ENCODE measurements at regions not wholly inside any gene's neighbourhood (a gene's known extent, or its start where the extent isn't known, plus 50 kb on each side); places are given as distances from the start of the nearest gene placed in this dataset.

GRCh38 chr22:33984211-33984610 lies 63.9 kb upstream of the LARGE1 start:
- POLR2A ChIA-PET: no interaction called here
- ATAC-seq (ENCODE audit: poor library complexity): no peak
- no peak for DNase-seq
- no peak overlapping the region for H3K4me3 Mint-ChIP-seq
- TF ChIP-seq CTCF (IDR thresholded peaks at IDR 0.05): no peak
- Histone ChIP-seq H3K27ac (ENCODE audit: low read depth in 1 of 2, low read length in 2 of 2) (no peak overlapping the region), H3K9me3 (ENCODE audit: control insufficient read depth in 1 of 2, insufficient read depth in 1 of 2, low read length in 2 of 2) (peaks cover 0 to 4% of the 10 kb centered on the region in 2 experiments), H3K27me3 (ENCODE audit: control insufficient read depth in 1 of 2, insufficient read depth in 2 of 2, low read length in 2 of 2) (no peaks in the 10 kb centered on the region), H3K4me1 (ENCODE audit: insufficient read depth, low read length) (no peaks in the 10 kb centered on the region), H3K36me3 (ENCODE audit: insufficient read depth, low read length) (no peaks in the 10 kb centered on the region), H3K4me3 (ENCODE audit: low read length) (no peak overlapping the region)
- H3K9me3 Mint-ChIP-seq: peaks cover 2% of the 10 kb centered on the region
- H3K36me3 Mint-ChIP-seq (ENCODE audit: low read depth): no peaks in the 10 kb centered on the region
- H3K27me3 Mint-ChIP-seq: no peaks in the 10 kb centered on the region
- intact Hi-C loops (cut with DNase I, micrococcal nuclease): no loop called here
- H3K4me1 Mint-ChIP-seq (ENCODE audit: low read depth): no peaks in the 10 kb centered on the region
- CTCF ChIA-PET: no interaction called here
- no peak overlapping the region for H3K27ac Mint-ChIP-seq

- CTCF ChIA-PET: no interaction called here
- no peak for DNase-seq
Measured at GRCh38 chr22:33984656-33985285, 64.5 kb upstream of the LARGE1 start.

GRCh38 chr22:33985506-33985905 lies 65.2 kb upstream of the LARGE1 start:
- POLR2A ChIA-PET: no interaction called here
- Mint-ChIP-seq H3K27me3 (no peaks in the 10 kb centered on the region), H3K4me1 (ENCODE audit: low read depth) (no peaks in the 10 kb centered on the region), H3K4me3 (no peak overlapping the region), H3K27ac (no peak overlapping the region), H3K36me3 (ENCODE audit: low read depth) (no peaks in the 10 kb centered on the region), H3K9me3 (peaks cover 2% of the 10 kb centered on the region)
- TF ChIP-seq CTCF (IDR thresholded peaks at IDR 0.05): no peak
- intact Hi-C loops (cut with DNase I, micrococcal nuclease): no loop called here
- Histone ChIP-seq H3K27me3 (ENCODE audit: control insufficient read depth in 1 of 2, insufficient read depth in 2 of 2, low read length in 2 of 2) (no peaks in the 10 kb centered on the region), H3K4me3 (ENCODE audit: low read length) (no peak overlapping the region), H3K27ac (ENCODE audit: low read depth in 1 of 2, low read length in 2 of 2) (no peak overlapping the region), H3K36me3 (ENCODE audit: insufficient read depth, low read length) (no peaks in the 10 kb centered on the region), H3K4me1 (ENCODE audit: insufficient read depth, low read length) (no peaks in the 10 kb centered on the region), H3K9me3 (ENCODE audit: control insufficient read depth in 1 of 2, insufficient read depth in 1 of 2, low read length in 2 of 2) (peaks cover 0 to 4% of the 10 kb centered on the region in 2 experiments)
- DNase-seq: no peak
- ATAC-seq (ENCODE audit: poor library complexity): no peak
- CTCF ChIA-PET: no interaction called here

More at GRCh38 chr22:33984656-33985285, 64.5 kb upstream of the LARGE1 start:
- Histone ChIP-seq H3K9me3 (ENCODE audit: control insufficient read depth in 1 of 2, insufficient read depth in 1 of 2, low read length in 2 of 2) (peaks cover 0 to 4% of the 10 kb centered on the region in 2 experiments), H3K4me3 (ENCODE audit: low read length) (no peak overlapping the region), H3K27me3 (ENCODE audit: control insufficient read depth in 1 of 2, insufficient read depth in 2 of 2, low read length in 2 of 2) (no peaks in the 10 kb centered on the region), H3K4me1 (ENCODE audit: insufficient read depth, low read length) (no peaks in the 10 kb centered on the region), H3K27ac (ENCODE audit: low read depth in 1 of 2, low read length in 2 of 2) (no peak overlapping the region), H3K36me3 (ENCODE audit: insufficient read depth, low read length) (no peaks in the 10 kb centered on the region)
- no peak for ATAC-seq (ENCODE audit: poor library complexity)
- TF ChIP-seq CTCF (IDR thresholded peaks at IDR 0.05): no peak
- H3K4me3 Mint-ChIP-seq: no peak overlapping the region
- H3K27ac Mint-ChIP-seq: no peak overlapping the region
- no peaks in the 10 kb centered on the region for H3K36me3 Mint-ChIP-seq (ENCODE audit: low read depth)
- POLR2A ChIA-PET: no interaction called here
- peaks cover 2% of the 10 kb centered on the region for H3K9me3 Mint-ChIP-seq
- intact Hi-C loops (cut with DNase I, micrococcal nuclease): no loop called here
- no peaks in the 10 kb centered on the region for H3K4me1 Mint-ChIP-seq (ENCODE audit: low read depth)
- no peaks in the 10 kb centered on the region for H3K27me3 Mint-ChIP-seq
